ENCODE measurements at regions not wholly inside any gene's neighbourhood (a gene's known extent, or its start where the extent isn't known, plus 50 kb on each side); places are given as distances from the start of the nearest gene placed in this dataset.

DNA sequence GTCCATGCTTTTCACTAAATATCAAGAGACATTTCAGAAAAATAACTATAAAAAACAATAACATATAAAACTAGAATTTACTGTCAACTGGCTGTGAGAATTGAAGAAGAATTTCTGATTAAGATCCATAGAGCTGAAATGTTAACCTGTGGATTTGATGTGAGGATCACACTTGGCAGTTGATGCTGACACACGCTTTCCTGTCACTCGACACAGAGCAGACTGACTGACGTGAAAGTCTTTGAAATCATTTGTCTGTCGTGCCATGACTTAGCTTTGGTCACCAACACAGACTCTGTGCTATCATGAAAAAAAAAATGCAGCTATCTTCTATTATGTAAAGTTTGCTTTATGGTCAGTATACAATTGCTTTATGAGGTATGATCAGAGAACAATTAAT lies 706.0 kb upstream of the ZP4 start:
- Histone ChIP-seq H3K27ac (no peak overlapping the region), H3K4me1 (no peaks in the 10 kb centered on the region), H3K4me3 (replicated peaks in 1 of 3) (no peak overlapping the region), H3K9me3 (no peaks in the 10 kb centered on the region), H3K36me3 (no peaks in the 10 kb centered on the region), H3K27me3 (no peaks in the 10 kb centered on the region)
- TF ChIP-seq POLR2A (IDR thresholded peaks at IDR 0.05) = no peak
- TF ChIP-seq, protein P1, sequence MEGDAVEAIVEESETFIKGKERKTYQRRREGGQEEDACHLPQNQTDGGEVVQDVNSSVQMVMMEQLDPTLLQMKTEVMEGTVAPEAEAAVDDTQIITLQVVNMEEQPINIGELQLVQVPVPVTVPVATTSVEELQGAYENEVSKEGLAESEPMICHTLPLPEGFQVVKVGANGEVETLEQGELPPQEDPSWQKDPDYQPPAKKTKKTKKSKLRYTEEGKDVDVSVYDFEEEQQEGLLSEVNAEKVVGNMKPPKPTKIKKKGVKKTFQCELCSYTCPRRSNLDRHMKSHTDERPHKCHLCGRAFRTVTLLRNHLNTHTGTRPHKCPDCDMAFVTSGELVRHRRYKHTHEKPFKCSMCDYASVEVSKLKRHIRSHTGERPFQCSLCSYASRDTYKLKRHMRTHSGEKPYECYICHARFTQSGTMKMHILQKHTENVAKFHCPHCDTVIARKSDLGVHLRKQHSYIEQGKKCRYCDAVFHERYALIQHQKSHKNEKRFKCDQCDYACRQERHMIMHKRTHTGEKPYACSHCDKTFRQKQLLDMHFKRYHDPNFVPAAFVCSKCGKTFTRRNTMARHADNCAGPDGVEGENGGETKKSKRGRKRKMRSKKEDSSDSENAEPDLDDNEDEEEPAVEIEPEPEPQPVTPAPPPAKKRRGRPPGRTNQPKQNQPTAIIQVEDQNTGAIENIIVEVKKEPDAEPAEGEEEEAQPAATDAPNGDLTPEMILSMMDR (IDR thresholded peaks at IDR 0.05) = no peak
- WGBS, 2 donors = 91 to 92% methylated on average over 4 of the region's 4 CpGs
- intact Hi-C loops (cut with DNase I) = no loop called here
- DNase-seq = no peak

DNA sequence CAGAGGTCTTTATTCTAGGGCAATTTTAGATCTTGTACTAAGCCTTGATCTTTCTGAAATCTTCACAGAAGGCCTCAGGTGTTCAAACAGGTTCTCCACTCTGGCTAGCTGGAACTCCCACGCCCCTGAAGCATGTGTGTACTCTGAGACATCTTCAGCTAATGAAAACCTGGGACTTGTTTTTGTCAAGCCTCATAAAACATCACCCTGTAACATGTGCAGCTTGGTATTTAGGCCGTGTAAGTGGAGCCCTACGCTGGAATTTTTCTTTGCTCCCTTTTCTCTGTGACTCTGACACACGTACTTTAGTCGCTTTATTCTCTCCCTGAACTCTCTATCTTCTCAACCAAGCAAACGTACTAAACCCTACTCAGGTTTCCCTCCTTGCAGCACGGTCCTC lies 701.9 kb upstream of the ZP4 start:
- Histone ChIP-seq H3K4me3 (replicated peaks in 1 of 3) (no peak overlapping the region), H3K36me3 (no peaks in the 10 kb centered on the region), H3K27me3 (no peaks in the 10 kb centered on the region), H3K4me1 (no peaks in the 10 kb centered on the region), H3K27ac (no peak overlapping the region), H3K9me3 (no peaks in the 10 kb centered on the region)
- intact Hi-C loops (cut with DNase I) = no loop called here
- WGBS, 2 donors = 58% methylated on average over 7 of the region's 7 CpGs
- peak; percentile 11 to 15 for DNase-seq
- no peak for TF ChIP-seq POLR2A (IDR thresholded peaks at IDR 0.05)
- TF ChIP-seq, protein P1 (IDR thresholded peaks at IDR 0.05) = no peak

DNA sequence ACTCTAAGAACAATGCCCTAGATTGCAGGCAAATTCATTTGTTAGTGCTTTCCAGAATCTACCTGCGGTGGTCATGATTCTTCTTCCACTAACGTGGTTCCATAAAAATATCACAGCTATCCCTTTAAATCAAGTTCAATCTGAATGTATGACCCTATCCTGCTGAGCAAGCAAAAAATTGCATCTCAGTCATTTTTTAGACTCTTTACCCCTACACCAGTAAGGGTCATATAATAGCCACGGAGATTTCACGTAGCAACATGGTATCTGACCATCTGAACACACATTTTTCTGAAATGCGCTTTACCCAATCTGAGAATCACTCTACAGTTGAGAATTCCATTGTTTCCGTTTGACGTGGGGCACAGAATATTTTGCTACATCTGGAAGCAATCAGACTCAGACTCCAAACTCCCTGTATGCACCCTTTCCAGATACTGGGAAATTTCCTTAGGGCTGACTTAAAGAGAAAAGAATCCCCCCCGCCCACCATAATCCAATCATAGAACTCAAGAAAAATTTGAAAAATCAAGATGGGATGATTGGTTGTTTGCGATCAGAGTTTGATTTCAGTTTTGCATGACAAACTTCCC lies 699.2 kb upstream of the ZP4 start:
- no peaks in the 10 kb centered on the region for H3K9me3 ChIP-seq
- intact Hi-C loops (cut with DNase I) = no loop called here
- no peak overlapping the region for H3K4me3 ChIP-seq (replicated peaks in 1 of 3)
- H3K27ac ChIP-seq = no peak overlapping the region
- no peaks in the 10 kb centered on the region for H3K36me3 ChIP-seq
- no peak for TF ChIP-seq POLR2A (IDR thresholded peaks at IDR 0.05)
- TF ChIP-seq, protein P1 (IDR thresholded peaks at IDR 0.05) = no peak
- no peaks in the 10 kb centered on the region for H3K4me1 ChIP-seq
- H3K27me3 ChIP-seq = no peaks in the 10 kb centered on the region
- 70 to 87% methylated on average over 9 of the region's 9 CpGs for WGBS, 2 donors
- DNase-seq = no peak

DNA sequence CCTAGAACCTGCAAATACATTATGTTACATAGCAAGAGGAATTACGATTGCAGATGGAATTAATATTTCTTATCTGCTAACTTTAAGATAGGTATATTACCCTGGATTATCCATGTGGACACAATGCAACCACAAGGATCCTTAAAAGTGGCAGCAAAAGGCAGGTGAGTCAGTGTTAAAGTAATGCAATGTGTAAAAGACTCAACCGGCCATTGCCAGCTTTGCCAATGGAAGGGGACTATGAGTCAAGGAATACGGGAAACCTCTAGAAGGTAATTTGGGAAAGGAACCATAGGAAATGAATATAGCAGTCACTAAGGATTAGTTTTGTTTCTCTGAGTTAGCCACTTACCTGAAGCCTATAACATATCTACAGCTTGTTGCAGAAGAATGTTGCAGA lies 692.1 kb upstream of the ZP4 start:
- intact Hi-C loops (cut with DNase I) = no loop called here
- H3K27me3 ChIP-seq = no peaks in the 10 kb centered on the region
- no peaks in the 10 kb centered on the region for H3K36me3 ChIP-seq
- no peaks in the 10 kb centered on the region for H3K9me3 ChIP-seq
- WGBS, 2 donors = 79 to 95% methylated on average over 3 of the region's 3 CpGs
- TF ChIP-seq, protein P1 (IDR thresholded peaks at IDR 0.05) = no peak
- no peak for TF ChIP-seq POLR2A (IDR thresholded peaks at IDR 0.05)
- no peak for DNase-seq
- no peaks in the 10 kb centered on the region for H3K4me1 ChIP-seq
- no peak overlapping the region for H3K4me3 ChIP-seq (replicated peaks in 1 of 3)
- no peak overlapping the region for H3K27ac ChIP-seq

GRCh38 chr1:238581332-238581731 lies 690.6 kb upstream of the ZP4 start:
- H3K27ac ChIP-seq = no peak overlapping the region
- no peak for DNase-seq
- no peaks in the 10 kb centered on the region for H3K36me3 ChIP-seq
- no peak overlapping the region for H3K4me3 ChIP-seq (replicated peaks in 1 of 3)
- 61 to 69% methylated on average over 2 of the region's 2 CpGs for WGBS, 2 donors
- no peaks in the 10 kb centered on the region for H3K4me1 ChIP-seq
- intact Hi-C loops (cut with DNase I) = no loop called here
- no peak for TF ChIP-seq POLR2A (IDR thresholded peaks at IDR 0.05)
- no peaks in the 10 kb centered on the region for H3K9me3 ChIP-seq
- no peaks in the 10 kb centered on the region for H3K27me3 ChIP-seq

DNA sequence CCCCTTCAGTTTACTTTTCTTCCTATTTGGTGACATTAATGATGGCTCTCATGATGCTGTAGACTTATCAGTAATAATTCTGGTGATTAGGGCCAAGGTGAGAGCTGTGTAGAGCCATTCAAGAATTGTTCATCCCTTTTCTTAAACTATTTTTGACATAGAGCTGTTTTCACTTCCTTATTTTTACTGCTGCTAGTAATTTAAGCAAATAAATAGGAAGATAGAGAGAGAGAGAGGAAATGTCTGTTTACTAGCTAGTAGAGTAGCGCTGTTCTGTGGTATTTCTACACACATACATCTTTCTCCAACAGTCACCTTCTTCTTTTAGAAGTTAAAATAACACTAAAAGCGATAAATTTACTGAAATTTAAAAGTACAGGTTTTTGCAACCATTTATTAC lies 678.0 kb upstream of the ZP4 start:
- Histone ChIP-seq H3K27ac (no peak overlapping the region), H3K27me3 (no peaks in the 10 kb centered on the region), H3K4me1 (no peaks in the 10 kb centered on the region), H3K4me3 (replicated peaks in 1 of 3) (no peak overlapping the region), H3K9me3 (no peaks in the 10 kb centered on the region), H3K36me3 (no peaks in the 10 kb centered on the region)
- no peak for DNase-seq
- 63 to 82% methylated on average over 2 of the region's 2 CpGs for WGBS, 2 donors
- intact Hi-C loops (cut with DNase I) = no loop called here
- no peak for TF ChIP-seq POLR2A (IDR thresholded peaks at IDR 0.05)
- TF ChIP-seq, protein P1 (IDR thresholded peaks at IDR 0.05) = no peak
